RPMI7951 (cell line): ENCODE measurements at regions not wholly inside any gene's neighbourhood (a gene's known extent, or its start where the extent isn't known, plus 50 kb on each side); places are given as distances from the start of the nearest gene placed in this dataset.

Source experiments
- DNase-seq: peaks from one replicate; pipeline ENCODE4 v3.0.0-alpha.2; 2012; ENCODE audit warnings: low read depth

DNA sequence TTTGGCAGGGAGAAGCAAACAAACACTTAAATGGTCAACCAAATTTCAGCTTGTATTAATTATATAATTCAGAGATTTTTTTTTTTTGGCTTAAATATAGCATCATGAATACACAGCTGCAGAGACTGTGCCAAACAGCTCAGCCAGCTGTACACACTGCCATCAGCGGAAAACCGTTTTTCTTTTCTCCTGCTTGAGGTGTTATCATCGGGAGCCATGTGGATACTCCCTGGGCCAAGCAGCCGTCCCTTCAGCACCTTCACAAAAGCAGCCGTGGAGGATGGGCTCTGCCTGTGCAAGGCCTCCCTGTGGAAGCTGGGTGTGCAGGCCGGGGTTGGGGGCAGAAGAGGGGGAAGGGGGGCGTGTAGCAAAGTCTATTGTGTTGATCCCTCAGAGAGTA, 85.0 kb downstream of the NUF2 start:
- DNase-seq = no peak

- no peak for DNase-seq
Measured at GRCh38 chr1:163408262-163408661, 86.5 kb downstream of the NUF2 start.

DNA sequence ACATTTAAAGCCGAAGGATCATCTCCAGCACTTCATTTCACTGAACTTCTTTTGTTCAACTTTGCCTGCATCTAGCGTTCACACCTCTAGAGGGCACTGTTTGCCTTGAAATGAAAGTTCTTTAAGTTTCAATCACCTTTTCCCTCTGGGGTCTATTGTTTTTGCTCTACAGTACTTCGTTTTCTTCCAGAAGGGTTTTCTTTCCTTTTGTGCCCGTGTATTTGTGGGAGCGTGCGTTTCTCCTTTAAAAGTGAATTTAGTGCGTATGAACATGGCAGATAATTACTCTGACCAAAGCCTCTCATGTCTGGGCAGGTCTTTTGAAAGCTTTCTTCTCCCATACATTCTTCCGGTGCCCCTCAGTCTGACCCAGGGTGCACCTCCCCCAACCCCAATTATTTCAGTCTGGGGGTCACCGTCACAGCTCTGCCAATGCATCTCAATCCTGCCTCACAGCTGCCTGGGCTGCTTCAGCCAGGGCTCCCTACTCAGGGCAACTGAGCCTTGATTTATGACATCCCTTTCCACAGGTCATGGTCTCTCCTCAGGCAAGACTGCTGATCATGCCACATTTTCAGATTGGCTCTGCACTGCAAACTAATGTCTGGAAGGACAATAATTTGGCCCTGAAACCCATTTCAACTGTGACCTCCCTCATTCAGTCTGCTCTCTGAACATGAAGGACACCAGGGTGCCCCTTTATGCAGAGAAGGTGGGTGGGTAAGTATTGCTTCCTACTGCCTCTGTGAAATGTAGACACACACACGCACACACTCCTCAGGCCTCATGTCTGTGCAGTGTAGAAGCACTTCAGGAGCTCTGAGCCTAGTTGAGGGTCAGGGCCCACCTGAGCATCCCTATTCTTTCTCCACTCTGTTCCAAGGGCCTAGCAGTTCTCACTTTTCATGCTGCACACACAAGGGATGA, 88.6 kb downstream of the NUF2 start:
- DNase-seq = peak; percentile 39

- DNase-seq = no peak
Measured at GRCh38 chr1:163412221-163412620, 90.5 kb downstream of the NUF2 start.

GRCh38 chr1:163414778-163415177, 93.0 kb downstream of the NUF2 start:
- no peak for DNase-seq

- DNase-seq = no peak
Measured at GRCh38 chr1:163421701-163422100, 99.9 kb downstream of the NUF2 start.

DNA sequence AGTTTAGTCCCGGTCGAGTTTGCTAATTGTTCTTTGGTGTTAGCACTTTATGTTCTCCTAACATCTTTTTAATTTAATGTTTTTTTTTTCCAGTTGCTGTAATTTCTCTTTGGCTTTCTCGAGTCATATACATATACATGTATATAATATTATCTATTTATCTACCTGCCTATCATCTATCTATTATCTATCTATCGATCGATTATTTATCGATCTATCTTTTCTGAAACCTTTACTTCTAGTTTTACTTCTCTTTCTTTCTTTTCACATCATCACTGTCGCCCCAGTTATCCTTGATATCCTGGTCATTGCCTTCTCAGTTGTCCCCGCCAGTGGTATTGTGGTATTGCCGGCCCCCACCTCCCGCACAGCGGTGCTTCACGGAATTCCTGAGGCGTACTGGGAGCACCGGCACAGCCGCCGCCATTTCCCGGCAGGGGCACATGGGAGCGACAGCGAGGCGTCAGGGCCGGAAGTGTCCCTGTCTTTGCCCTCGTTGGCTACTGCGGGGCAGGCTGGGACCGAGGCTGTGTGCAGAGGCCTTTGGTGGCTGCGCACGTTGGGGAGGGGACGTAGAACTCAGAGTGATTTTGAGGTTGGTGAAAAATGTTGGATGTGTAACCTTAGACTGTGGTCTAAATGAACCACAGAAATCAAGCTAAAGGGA, 101.1 kb downstream of the NUF2 start:
- DNase-seq = no peak

DNA sequence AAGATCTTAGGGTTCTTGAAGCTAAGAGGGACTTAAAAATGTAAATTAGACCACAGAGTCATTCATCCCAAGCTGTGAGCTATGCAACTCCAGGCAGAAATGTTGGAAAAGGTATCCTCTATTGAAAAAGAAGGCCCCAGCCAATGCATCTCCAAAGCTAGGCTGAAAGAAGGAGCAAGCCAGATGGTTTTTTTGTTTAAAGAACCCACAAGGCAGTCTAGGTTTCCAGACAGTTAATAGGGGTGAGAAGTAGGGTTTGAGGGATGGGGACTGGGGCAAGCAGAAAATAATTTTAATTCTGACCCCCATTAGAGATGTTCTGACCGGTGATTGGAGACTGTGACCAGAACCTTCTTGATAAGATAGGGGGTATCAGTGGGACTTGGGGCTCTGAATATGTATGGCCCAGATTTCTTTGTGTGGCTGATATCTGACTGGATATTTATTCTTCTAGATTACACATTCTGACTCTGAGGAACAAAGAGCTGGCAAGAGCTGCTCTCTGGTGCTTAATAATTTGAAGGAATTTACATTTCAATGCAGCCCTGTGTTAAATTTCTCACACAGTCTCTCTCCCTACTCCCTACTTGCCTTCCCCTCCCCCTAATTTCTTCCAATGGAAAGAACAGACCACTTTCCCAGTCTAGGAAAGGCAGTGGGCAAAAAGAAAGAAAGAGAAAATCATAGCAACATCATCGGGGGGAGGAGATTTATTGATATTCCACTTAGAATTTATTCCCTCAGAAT, 104.9 kb downstream of the NUF2 start:
- DNase-seq = no peak

DNA sequence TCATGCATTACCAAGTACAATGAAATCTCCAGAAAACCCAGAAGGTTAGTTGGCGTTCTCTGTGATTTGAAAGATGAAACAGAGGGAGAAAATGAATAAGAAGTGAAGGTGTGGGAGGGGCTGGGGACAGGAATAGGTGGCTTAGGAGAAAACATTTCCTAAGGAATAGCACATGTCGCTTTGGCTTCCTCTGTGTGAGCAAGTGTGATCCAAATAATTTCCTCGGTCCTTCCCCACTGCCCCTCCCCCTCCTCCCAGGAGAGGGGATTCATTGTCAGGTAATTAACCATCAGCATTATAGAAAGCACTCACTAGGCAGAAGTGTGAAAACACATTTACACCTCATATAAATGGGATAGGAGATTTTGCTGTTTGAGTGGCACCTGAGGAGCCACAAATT, 105.5 kb downstream of the NUF2 start:
- DNase-seq = no peak

GRCh38 chr1:163436140-163436812, 114.5 kb downstream of the NUF2 start:
- no peak for DNase-seq

GRCh38 chr1:163439471-163439870, 117.7 kb downstream of the NUF2 start:
- DNase-seq = no peak

GRCh38 chr1:163440090-163440489, 118.3 kb downstream of the NUF2 start:
- DNase-seq = no peak

- DNase-seq = no peak
Measured at GRCh38 chr1:163442231-163442879, 120.6 kb downstream of the NUF2 start.

DNA sequence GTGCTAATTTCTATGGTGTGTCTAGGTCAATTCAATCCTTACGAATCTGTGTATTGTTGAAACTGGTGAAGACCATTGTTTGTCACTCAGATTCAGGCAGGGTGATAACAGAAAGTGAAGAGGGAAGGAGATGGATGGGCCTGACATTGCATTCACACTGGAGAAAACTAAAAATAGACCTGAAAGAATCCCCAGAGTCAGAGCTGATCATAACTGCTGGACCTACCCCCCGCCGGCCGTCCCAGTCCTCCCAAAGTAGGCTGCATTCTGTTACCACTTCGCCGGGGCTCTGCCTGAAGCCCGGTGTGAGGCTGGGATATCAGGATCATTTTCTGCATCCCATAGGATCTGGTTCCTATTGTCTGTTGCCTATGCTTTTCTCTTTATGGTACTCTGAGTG, 121.1 kb downstream of the NUF2 start:
- DNase-seq = no peak

DNA sequence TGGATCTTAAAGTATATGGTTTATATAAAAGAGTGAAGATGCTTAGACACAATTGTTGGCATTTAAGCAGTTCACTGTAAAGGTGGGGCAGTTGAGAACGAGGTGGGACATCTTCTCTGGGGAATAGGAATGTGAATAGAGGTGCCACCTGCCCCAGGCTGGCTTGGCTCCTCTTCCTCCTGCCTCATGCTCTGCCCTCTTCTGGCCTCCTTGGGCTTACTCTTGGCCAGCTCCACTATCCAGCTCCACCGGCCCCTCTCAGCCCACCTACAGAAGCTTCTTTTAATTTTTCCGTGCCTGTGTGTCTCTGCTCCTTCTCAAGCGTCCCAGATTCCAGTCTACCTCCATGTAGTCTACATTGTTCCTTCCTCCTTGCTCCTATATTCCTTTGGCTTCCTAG, 122.1 kb downstream of the NUF2 start:
- DNase-seq = no peak

DNA sequence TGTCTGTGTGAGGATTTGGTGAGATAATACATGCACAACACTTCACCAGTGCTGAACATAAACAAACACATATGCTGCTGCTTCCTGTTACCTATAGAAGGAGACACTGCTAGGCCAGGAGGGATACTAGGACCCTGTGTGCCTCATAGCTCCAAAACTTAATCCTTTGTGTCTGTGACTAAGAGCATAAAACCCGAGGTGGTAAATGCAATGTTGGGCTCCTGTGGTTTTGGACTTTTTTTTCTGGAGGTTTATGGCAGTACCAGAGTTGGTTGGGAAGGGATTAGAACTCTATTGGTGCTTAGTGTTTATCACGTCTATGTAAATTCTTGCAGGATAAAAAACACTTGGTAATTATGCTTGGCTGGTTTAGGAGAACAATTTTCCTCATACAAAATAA, 122.9 kb downstream of the NUF2 start:
- no peak for DNase-seq

- no peak for DNase-seq
Measured at GRCh38 chr1:163450986-163451385, 129.2 kb downstream of the NUF2 start.

- no peak for DNase-seq
Measured at GRCh38 chr1:163459539-163459938, 137.8 kb downstream of the NUF2 start.

DNA sequence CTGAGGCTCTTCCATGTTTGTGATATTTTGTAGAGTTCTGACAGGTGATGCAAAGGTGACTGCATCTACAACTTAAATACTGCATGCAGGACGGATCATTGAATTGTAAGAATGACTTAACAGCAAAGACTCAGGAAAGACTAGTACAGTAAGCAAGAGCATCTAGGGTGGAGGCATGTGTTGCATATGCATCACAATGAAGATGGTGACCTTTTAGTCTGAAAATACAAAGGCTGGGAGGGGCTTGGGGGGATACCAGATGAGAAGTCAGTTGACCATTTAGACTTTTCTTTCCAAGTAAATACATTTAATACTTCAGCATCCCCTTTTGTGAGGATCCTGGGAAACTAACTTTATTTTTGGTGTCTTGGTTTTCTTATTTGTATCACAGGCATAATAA, 145.5 kb downstream of the NUF2 start:
- no peak for DNase-seq

DNA sequence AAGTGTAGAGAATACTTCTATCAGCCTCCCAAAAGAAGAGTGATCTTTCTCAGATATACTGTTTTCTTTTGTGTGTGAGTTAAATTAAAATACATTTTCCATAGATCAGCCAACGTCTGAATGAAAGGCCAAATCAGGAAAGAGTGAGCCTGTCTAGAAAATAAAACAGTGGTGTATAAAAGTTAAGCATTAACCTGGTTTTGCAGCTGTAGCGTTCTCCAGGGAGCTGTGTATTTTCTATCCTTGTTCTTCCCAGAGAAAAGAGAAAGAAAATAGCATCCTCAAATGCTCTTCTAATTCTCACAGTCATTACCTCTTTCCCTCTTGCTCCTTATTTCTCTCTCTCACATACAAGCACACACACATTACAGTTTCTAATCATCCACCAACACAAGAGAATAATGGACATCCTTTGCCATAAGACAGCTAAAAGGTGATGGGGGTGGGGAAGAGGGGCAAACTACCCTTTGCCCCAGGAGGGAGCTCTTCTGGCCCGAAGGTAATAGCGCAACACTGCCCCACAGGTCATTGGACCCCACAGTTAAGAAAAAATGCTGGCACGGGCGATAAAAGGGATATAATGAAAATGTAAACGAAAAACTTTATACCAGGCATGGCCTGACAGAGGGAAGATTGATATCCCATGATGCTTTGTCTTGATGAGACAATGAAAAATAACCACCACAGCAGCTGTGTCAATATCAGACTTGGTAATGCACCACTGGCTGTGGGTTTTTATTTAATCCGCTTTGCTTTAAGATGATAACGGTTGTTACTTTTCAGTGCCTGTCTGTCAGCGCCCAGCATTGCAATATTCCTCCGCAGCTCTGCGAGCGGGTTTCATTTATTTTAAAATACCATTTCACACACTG, 150.3 kb downstream of the NUF2 start:
- no peak for DNase-seq
